HEK293 (cell line): ENCODE measurements at regions not wholly inside any gene's neighbourhood (a gene's known extent, or its start where the extent isn't known, plus 50 kb on each side); places are given as distances from the start of the nearest gene placed in this dataset.

Source experiments
- AEBP2 ChIP-seq: fragments of 450-650 bp; formaldehyde crosslinking; IDR thresholded peaks from 2 replicates; pipeline ENCODE4 v1.5.1; 2016; ENCODE audit warnings: missing biosample characterization, missing genetic modification characterization, borderline replicate concordance
- HOXA7 ChIP-seq: sonication (generic); formaldehyde crosslinking; IDR thresholded peaks from 2 replicates; pipeline ENCODE4 v1.8.1; 2022; ENCODE audit warnings: missing genetic modification reagents, borderline replicate concordance
- IKZF3 ChIP-seq: fragments of 450-650 bp; IDR thresholded peaks from 2 replicates; pipeline ENCODE4 v1.5.0; 2018; ENCODE audit warnings: missing biosample characterization, mild to moderate bottlenecking, missing genetic modification characterization, moderate library complexity
- KLF17 ChIP-seq: fragments of 450-650 bp; formaldehyde crosslinking; IDR thresholded peaks from 2 replicates; pipeline ENCODE4 v1.5.1; 2016; ENCODE audit warnings: missing biosample characterization, missing genetic modification characterization
- PBX3 ChIP-seq: sonication (generic); formaldehyde crosslinking; IDR thresholded peaks from 2 replicates; pipeline ENCODE4 v1.8.1; 2022; ENCODE audit warnings: mild to moderate bottlenecking, moderate library complexity, missing genetic modification reagents
- PRDM4 ChIP-seq: fragments of 450-650 bp; formaldehyde crosslinking; IDR thresholded peaks from 2 replicates; pipeline ENCODE4 v1.5.1; 2017; ENCODE audit warnings: missing biosample characterization, missing genetic modification characterization
- SCRT2 ChIP-seq: fragments of 450-650 bp; formaldehyde crosslinking; IDR thresholded peaks from 2 replicates; pipeline ENCODE4 v1.5.1; 2016; ENCODE audit warnings: missing biosample characterization, missing genetic modification characterization
- ZBTB11 ChIP-seq: fragments of 450-650 bp; formaldehyde crosslinking; conservative IDR thresholded peaks from 2 replicates; pipeline ENCODE4 v1.5.1; 2016; ENCODE audit warnings: low read depth, missing biosample characterization, missing genetic modification characterization
- ZBTB44 ChIP-seq: fragments of 450-650 bp; IDR thresholded peaks from 2 replicates; pipeline ENCODE4 v1.5.1; 2018; ENCODE audit warnings: missing biosample characterization, mild to moderate bottlenecking, missing genetic modification characterization
- ZBTB48 ChIP-seq: fragments of 450-650 bp; formaldehyde crosslinking; IDR thresholded peaks from 2 replicates; pipeline ENCODE4 v1.5.1; 2016; ENCODE audit warnings: missing biosample characterization, missing genetic modification characterization
- ZBTB6 ChIP-seq: fragments of 450-650 bp; formaldehyde crosslinking; IDR thresholded peaks from 2 replicates; pipeline ENCODE4 v1.5.1; 2017; ENCODE audit warnings: missing biosample characterization, missing genetic modification characterization
- ZFP3 ChIP-seq: fragments of 450-650 bp; formaldehyde crosslinking; IDR thresholded peaks from 2 replicates; pipeline ENCODE4 v1.5.1; 2016; ENCODE audit warnings: low read depth, missing biosample characterization, missing genetic modification characterization
- ZNF121 ChIP-seq: fragments of 450-650 bp; formaldehyde crosslinking; IDR thresholded peaks from 2 replicates; pipeline ENCODE4 v1.5.1; 2016; ENCODE audit warnings: missing biosample characterization, missing genetic modification characterization
- ZNF202 ChIP-seq: fragments of 450-650 bp; formaldehyde crosslinking; IDR thresholded peaks from 2 replicates; pipeline ENCODE4 v1.5.1; 2016; ENCODE audit warnings: missing biosample characterization, missing genetic modification characterization, borderline replicate concordance
- ZNF221 ChIP-seq: fragments of 450-650 bp; formaldehyde crosslinking; IDR thresholded peaks from 2 replicates; pipeline ENCODE4 v1.5.1; 2017; ENCODE audit warnings: missing biosample characterization, missing genetic modification characterization, borderline replicate concordance
- ZNF266 ChIP-seq: fragments of 450-650 bp; formaldehyde crosslinking; IDR thresholded peaks from 2 replicates; pipeline ENCODE4 v1.5.1; 2016; ENCODE audit warnings: missing biosample characterization, missing genetic modification characterization, low read depth
- ZNF350 ChIP-seq: fragments of 450-650 bp; formaldehyde crosslinking; IDR thresholded peaks from 2 replicates; pipeline ENCODE4 v1.5.0; 2017; ENCODE audit warnings: missing biosample characterization, mild to moderate bottlenecking, missing genetic modification characterization
- ZNF366 ChIP-seq: fragments of 450-650 bp; formaldehyde crosslinking; conservative IDR thresholded peaks from 2 replicates; pipeline ENCODE4 v1.5.1; 2016; ENCODE audit warnings: missing biosample characterization, missing genetic modification characterization
- ZNF426 ChIP-seq: fragments of 450-650 bp; formaldehyde crosslinking; IDR thresholded peaks from 2 replicates; pipeline ENCODE4 v1.5.1; 2017; ENCODE audit warnings: missing biosample characterization, missing genetic modification characterization, mild to moderate bottlenecking, inconsistent platforms, moderate library complexity
- ZNF510 ChIP-seq: fragments of 450-650 bp; formaldehyde crosslinking; IDR thresholded peaks from 2 replicates; pipeline ENCODE4 v1.5.1; 2018; ENCODE audit warnings: mild to moderate bottlenecking, missing genetic modification characterization, missing biosample characterization; ENCODE audit not compliant: insufficient replicate concordance
- ZNF529 ChIP-seq: fragments of 450-650 bp; formaldehyde crosslinking; IDR thresholded peaks from 2 replicates; pipeline ENCODE4 v1.5.1; 2017; ENCODE audit warnings: missing genetic modification characterization, missing biosample characterization; ENCODE audit not compliant: insufficient replicate concordance
- ZNF596 ChIP-seq: fragments of 450-650 bp; IDR thresholded peaks from 2 replicates; pipeline ENCODE4 v1.5.0; 2018; ENCODE audit warnings: missing biosample characterization, mild to moderate bottlenecking, missing genetic modification characterization, moderate library complexity
- ZNF654 ChIP-seq: fragments of 450-650 bp; formaldehyde crosslinking; IDR thresholded peaks from 2 replicates; pipeline ENCODE4 v1.5.1; 2016; ENCODE audit warnings: low read depth, missing biosample characterization, missing genetic modification characterization
- ZNF704 ChIP-seq: fragments of 450-650 bp; formaldehyde crosslinking; IDR thresholded peaks from 2 replicates; pipeline ENCODE4 v1.5.1; 2016; ENCODE audit warnings: missing biosample characterization, missing genetic modification characterization
- ZNF768 ChIP-seq: fragments of 450-650 bp; formaldehyde crosslinking; IDR thresholded peaks from 2 replicates; pipeline ENCODE4 v1.5.1; 2018; ENCODE audit warnings: missing biosample characterization, mild to moderate bottlenecking, missing genetic modification characterization

- TF ChIP-seq ZNF529 (tag by site-specific recombination) (no peak), ZNF510 (tag by site-specific recombination) (no peak), ZNF768 (tag by site-specific recombination) (no peak), ZNF202 (tag by site-specific recombination) (0 out of 2 replicates have a peak, but pooled peaks have one; percentile 46), AEBP2 (tag by site-specific recombination) (no peak), ZBTB6 (tag by site-specific recombination) (no peak), IKZF3 (no peak), ZBTB48 (tag by site-specific recombination) (no peak), ZNF266 (tag by site-specific recombination) (no peak), ZNF350 (tag by site-specific recombination) (no peak), ZNF704 (no peak), ZNF366 (tag by site-specific recombination) (no peak), ZNF121 (tag by site-specific recombination) (no peak), SCRT2 (tag by site-specific recombination) (no peak), PBX3 (CRISPR knock-in tag) (no peak), PRDM4 (tag by site-specific recombination) (no peak), KLF17 (tag by site-specific recombination) (no peak), ZNF596 (tag by site-specific recombination) (no peak), ZBTB11 (peak; percentile 49), ZFP3 (tag by site-specific recombination) (no peak), ZNF221 (tag by site-specific recombination) (no peak), ZBTB44 (tag by site-specific recombination) (no peak), ZNF426 (tag by site-specific recombination) (peak; percentile 62), HOXA7 (CRISPR knock-in tag) (no peak), ZNF654 (0 out of 2 replicates have a peak, but pooled peaks have one; percentile 13)
Measured at GRCh38 chr13:65155861-65156260, 2074.3 kb downstream of the PCDH9 start (continued).
